HG03354 (cell line): ENCODE measurements at regions not wholly inside any gene's neighbourhood (a gene's known extent, or its start where the extent isn't known, plus 50 kb on each side); places are given as distances from the start of the nearest gene placed in this dataset.

Experiments
- ATAC-seq: cut with Tn5 transposase; IDR thresholded peaks from one replicate; pipeline ENCODE4 v1.9.1; 2021; ENCODE audit warnings: mild to moderate bottlenecking; ENCODE audit not compliant: unreplicated experiment, poor library complexity, severe bottlenecking

DNA sequence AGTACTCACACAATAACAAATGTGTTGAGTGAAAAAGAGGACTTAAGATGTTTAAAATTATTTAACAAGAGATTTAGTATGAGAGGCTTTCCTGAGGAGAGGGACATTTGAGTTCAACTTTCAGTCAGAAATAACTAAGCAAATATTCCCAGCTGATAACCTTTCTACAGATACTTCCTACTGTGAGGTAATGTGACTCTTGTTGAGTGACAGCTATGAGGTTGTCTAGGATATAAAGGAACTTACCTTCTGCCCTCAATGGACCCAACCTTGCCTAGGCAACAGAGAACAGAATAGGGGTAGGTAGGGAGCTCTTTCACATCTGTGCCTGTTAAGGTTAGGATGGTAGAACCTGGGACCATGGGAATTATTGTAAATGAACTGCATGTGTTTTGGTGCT, 54.7 kb downstream of the GLUD2 start:
- no peak for ATAC-seq

DNA sequence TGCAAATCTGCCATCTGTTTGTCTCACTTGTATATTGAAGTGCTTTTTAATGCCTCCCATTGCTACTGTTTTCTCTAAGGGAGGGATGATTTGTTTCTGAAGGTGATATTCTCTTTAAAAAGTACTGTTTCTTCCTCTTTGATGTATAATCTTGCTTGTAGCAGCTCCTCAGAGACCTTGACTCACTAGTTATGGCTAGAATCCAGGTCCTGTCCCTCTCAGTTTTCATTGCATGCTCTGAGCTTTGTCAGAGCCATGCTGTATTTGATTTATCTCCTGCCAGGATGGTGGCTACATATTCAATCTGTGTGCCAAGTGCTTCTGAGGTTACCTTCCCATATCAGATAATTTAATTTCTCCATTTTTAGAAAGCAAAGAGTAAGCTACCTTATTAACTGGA, 56.0 kb downstream of the GLUD2 start:
- no peak for ATAC-seq

DNA sequence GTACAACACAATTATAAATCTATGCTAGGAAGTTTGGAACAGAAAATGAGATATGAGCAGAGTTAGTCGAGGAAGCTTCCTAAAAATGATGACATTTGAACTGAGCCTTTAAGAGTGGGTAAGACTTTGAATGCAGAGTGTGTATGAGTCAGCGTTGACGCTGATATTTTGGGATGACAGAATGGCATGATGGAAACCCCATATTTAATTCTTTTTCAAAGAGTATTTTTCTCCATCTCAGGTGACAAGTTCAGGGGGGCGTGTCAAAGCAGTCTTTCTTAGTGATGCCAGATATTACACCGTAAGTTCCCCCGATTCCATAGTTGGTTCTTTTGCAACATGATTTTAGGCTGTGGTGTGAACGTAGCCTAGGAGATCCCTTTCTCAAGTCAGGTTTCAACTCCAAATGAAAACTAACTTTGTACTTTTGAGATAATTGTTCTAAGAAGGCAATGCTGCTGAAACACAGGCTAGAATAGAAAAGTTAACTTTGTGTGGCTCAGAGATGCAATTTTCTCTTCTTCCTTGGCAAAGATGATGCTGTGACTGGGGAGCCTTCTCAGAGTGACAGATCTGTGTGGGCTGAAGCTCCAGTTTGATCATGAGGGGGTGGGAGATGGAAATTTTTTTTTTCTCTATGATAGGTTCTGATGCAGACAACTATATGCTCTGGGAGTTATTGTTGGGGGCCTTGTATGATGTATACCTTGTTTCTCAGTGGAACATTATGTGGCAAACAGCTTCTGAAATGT, 59.2 kb downstream of the GLUD2 start:
- no peak for ATAC-seq

DNA sequence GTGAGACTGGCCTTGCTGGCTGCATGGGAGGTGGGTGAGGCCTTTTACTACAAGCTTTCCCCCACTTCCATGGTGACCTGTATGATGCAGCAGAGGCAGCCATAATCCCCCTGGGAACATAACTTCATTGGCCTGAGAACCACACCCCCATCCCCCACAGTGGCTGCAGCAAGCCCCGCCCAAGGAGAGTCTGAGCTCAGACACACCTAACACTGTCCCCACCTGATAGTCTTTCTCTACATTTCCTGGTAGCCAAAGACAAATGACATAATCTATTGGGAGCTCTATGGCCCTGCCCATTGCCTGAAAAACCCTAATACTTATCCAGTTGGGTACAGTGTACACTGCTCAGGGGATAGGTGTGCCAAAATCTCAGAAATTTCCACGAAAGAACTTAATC, 62.6 kb downstream of the GLUD2 start:
- ATAC-seq = no peak

DNA sequence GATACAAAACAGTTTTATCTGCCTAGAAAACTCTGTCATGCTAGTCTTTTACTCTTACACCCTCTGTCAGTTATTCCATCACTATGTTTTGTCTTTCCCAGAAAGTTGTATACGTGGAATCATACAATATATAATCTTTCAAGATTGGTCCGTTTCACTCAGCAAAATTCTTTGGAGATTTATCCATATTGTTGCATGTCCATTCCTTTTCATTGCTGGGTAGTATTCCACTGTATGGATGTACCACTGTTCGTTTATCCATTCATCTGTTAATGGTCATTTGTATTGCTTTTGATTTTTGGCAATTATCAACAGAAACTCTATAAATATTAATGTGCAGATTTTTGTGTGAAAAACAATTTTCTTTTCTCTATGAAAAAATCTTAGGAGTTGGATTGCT, 63.1 kb downstream of the GLUD2 start:
- no peak for ATAC-seq

DNA sequence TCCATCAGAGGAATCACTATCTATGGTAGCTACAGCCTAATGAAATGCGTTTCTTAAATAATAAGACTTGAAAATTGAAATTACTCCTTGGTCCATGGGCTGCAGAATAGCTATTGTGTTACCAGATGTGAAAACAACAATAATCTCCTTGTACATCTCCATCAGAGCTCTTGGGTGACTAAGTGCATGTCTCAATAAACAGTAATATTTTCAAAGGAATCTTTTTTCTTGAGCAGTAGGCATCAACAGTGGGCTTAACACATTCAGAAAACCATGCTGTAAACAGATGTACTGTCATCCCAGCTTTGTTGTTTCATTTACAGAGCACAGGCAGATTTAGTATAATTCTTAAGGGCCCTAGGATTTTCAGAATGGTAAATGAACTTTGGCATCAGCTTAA, 67.3 kb downstream of the GLUD2 start:
- ATAC-seq = no peak

DNA sequence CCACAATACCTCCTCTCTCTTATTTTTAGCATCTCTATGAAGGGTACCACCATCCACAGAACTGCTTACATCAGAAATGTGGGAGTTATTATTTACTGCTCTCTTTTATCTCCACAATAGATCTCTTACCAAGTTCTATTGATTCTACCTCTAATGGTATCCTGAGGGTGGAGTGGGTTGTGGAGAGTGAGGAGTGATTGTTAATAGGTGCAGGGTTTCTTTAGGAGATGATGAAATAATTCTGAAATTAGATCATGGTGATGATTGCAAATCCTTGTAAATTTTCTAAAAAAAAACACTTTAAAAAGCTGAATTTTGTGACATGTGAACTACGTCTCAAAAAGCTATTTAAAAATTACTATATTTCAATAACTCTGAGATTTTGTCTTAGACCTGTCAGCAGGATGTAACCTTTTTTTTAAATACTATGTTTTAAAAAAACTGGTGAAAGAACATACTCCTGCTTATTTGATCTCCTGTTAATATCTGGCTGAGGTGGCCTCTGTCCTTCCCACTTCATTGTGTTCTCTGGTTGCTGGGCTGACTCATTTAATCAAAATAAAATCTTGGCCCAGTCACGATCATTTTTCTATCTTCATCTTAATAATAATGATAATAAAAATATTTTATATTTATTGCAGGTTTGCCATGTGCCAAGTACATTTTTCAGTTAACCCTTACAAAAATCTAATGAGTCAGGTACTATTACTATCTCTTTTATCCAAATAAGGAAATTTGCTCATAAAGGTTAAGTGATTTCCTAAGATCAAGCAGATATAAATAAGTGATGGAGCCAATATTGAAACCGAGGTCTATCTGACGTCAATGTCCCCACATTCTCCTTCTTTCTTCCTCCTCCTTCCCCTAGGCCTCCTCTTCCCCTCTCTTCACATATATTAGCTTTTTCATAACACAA, 73.5 kb downstream of the GLUD2 start:
- no peak for ATAC-seq

DNA sequence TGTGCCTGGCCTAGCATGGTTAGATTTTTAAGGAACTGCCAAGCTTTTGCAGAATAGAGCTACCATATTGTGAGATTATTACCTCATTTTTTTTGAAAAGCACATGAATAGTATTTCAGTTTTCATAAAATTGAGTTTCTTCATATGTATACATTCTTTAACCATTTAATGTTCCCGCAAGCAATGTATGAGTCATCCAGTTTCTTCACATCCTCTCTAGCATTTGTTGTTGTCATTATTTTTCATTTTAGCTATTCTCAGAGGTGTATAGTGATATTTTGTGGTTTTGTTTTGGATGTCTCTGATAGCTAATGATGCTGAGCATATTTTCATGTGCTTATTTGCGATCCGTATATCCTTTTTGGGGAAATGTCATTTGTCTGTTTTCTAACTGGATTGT, 74.9 kb downstream of the GLUD2 start:
- ATAC-seq = no peak

DNA sequence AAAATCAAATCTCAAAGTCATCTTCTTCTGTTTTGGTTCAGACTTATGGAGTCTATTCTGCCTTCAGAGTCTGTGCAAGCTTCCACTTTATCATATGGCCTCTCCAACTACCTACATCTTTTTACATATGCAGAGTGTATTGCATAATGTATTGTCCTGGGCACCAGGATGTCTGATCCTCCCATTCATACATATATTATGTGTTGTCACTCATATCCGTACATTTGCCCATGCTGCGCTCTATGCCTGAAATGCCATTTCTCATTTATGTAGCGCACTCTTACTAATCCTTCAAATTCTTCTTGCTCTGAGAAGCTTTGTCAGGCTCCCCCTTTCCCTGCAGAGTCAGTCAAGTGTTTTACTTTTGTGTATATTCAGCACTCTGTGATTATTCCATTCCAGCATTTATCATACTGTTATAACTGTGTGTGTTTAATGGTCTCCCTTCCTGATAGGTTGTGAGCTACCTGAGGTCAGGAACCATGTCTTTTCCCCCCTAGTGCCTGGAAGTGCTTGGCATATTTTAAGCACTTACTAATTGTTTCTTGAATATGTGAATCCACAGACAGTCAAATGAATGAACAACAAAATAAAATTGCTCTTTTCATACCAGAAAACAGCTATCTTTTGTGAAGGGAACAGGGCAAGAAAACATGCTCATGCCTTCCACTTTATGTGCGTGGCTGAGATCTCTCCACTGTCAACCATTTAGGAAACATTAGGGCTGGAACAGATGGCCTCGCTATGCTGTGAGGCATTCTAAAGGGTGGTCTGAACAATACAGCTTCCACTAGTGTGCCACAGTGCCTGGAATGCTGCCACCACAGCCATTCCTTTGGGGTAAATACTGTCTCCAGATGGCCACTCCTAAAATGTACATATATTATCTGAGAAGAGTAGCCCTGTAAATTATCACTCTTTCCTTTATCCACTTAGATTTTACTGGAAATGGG, 81.8 kb downstream of the GLUD2 start:
- no peak for ATAC-seq

DNA sequence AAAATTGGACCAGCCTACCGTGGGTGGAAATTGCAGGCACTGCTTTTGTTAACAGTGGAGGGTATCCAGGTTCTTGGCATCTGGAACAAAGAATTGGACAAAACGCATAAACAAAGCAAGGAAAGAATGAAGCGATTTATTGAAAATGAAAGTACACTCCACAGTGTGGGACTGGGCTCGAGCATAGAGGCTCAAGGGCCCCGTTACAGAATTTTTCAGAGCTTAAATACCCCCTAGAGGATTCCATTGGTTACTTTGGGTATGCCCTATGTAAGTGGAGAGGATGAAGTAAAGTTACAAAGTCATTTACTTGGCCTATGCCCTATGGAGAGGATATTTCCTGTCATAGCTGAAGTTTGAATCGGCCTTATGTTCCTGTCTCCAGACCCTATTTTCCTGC, 85.3 kb downstream of the GLUD2 start:
- no peak for ATAC-seq

DNA sequence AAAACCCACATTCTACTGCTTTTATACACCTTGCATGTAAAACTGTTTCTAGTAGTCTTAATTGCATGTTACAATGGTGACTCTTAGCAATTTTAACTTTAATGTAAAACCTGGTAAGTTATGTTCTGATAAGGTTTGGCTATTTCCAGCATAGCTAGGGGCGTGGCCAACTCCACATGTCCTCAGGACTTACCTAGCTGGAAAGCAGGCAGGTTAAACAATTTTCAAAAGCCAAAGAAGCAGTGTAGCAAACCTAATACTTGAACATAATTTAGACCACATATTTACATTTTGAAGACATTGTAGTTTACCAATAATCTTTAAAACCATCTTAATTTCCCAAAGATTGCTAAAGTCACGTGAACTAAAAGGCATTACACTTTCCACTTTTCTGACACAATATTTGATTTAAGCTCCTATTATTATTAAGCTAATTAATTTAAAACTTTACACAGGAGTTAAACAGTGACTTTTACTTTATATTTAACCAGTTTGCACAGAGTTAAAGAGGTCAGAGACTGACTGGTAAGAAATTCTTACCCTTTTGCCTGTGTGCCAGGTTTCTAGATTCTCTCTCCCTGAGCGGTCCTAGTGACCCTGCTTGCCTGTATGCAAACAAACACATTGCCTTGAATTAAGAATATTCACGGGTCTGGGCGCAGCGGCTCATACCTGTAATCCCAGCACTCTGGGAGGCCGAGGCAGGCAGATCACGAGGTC, 88.2 kb downstream of the GLUD2 start:
- ATAC-seq = no peak

DNA sequence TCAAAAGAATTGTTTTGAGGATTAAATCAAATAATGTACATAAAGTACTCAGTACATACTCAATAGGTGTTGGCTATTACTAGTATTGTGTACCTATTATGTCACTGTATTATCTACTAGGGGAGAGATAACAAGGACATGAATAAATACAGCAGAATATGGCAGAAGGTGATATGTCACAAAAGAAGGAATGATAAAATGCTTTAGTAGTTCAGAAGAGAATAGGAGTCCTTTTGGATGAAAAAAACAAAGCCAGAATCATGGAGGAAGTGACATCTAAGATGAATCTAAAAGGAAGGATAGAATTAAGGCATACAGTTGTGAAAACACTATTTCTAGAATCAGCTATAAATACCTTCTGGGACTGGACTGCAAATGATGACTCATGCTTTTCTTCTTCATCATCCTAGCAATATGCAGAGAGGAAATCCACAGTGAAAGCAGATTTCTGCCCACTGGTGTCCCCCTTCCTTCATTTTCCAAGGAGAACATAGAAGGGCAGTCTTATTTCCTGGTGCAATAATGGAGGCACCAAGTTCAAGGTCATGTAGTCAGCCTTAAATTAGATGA, 98.7 kb downstream of the GLUD2 start:
- ATAC-seq = no peak

DNA sequence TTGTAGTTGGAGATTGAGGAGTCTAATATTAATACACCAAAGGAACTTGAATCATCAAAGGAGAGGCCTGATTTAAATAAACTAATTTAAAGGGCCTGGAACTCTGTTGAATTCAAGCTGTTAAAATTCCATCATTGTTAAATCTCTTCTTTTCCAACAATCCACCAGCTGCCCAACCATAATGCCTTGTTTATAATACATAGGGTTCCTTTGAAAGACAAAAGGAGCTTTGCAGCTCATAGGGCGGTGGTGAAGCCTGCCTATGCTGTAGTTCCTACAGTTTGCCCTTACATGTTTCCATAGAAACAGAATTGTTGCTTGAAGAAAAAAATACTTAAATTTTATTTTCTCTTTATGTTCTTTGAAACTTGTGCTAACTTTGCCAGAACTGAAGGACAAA, 102.8 kb downstream of the GLUD2 start:
- no peak for ATAC-seq

DNA sequence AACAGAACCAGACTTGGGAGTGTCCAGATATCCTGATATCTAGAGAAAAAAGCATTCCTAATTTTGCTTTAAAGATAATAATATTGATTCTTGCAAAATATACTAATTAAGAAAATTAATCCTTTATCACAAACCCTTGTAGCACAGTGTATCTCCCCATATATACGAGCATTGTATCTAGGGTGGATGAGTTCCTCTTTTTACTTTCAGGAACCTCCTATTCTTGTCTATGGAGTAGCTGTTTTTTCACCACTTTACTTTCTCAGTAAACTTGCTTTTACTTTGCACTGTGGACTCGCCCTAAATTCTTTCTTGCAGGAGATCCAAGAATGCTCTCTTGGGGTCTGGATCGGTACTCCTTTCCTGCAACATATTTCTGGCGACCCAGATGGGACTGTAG, 103.9 kb downstream of the GLUD2 start:
- ATAC-seq = peak; percentile 60

DNA sequence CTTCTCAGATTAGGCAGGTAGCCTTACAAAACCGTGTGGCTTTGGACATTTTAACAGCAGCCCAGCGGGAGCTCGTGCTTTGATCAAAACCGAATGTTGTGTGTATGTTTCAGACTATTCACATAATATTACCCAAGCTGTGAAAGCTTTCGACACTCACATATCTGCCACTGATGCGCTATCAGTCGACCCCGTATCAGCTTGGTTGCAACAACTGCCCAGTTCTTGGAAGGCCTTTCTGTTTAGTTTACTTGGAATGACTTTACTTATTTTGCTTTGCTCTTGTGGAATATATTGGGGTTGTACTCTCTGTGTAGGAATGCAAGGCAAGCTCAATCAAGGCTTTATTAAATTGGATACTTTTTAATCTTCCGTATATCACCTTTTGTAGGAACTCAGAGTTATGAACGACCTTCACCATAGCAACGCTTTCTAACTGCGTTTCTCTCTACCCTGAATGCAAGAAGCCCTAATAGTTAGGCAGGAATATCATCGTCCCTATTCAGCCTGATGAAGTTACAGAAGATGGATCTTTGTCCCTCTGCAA, 107.5 kb downstream of the GLUD2 start:
- no peak for ATAC-seq

DNA sequence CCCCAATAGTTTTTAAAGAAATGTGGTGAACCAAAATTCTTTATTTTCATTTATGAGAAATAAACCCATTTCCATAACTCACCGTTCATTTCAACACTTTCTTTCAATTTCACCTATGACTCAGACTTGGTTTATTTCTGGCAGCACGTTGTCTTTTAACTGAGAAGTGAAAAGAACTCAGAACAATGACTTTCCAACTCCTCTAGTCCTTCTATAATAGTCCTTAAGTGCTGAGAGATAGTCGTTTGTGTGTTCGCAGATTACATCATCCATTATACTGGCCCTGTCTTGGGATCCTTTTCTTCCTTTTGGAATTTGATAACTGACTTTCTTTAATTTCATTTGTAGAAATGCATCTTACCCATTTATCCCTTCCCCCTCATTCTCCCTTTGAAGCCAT, 113.6 kb downstream of the GLUD2 start:
- peak; percentile 78 for ATAC-seq

DNA sequence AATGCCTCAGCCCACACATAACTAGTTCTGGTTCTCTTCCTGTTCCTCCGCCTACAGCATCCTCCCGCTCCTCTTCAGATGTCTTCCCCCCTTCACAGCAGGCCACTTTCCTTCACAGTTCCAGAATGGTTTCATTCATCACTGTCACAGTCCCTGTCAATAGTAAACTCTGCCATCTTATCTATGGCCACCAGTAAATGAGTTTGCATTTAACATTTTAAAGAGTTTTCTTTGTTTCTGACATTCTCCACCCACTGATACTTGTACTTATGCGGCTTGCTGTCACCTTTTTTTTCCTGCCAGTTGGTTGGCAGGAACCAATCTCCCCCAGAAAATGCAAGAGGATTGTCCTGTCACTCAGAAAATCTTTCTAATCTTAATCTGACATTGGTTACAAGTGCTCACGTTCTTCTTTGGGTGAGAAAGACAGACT, 114.1 kb downstream of the GLUD2 start:
- peak; percentile 44 for ATAC-seq

DNA sequence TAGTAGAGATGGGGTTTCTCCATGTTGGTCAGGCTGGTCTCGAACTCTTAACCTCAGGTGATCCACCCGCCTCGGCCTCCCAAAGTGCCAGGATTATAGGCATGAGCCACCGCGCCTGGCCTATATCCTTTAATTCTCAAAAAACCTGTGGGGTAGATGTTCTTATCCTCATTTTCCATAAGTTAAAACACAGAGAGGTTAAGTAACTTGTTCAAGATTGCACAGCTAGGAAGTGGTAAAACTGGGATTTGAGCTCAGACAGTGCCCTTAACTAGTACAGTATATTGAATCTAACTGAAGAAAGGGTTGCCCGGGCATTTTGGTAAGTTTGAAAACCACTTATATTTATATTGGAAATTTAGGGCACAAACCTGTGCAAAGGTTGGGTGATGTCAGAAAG, 116.0 kb downstream of the GLUD2 start:
- no peak for ATAC-seq

DNA sequence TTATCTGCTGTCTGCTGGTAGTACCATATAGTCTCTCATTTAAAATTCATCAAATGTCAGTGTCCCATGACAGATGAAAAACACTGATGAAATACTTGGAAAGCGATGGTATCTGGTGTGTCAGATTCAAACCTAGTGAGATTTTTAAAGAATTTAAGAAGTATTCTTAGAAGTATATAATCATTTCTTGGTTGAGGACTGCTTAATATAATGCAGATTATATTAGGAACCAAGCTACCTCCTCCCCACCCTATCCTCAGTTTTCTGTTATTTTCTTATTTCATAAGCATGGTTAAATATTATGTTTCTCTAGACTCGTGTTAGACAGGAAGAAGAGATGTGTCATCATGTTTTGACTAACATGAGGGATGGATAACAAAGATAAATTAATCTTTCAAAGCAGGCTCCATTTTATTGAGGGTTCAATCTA, 118.5 kb downstream of the GLUD2 start:
- no peak for ATAC-seq
